ENCODE measurements at regions not wholly inside any gene's neighbourhood (a gene's known extent, or its start where the extent isn't known, plus 50 kb on each side); places are given as distances from the start of the nearest gene placed in this dataset.
"Not testable (repeated sequence)": the region's sequence is repeated elsewhere in the genome, so short reads cannot be mapped to it uniquely, and the experiment has no call there.

GRCh38 chr3:156050918-156051317 lies 69.5 kb upstream of the KCNAB1 start:
- DNase-seq = no peak

- no peak for DNase-seq
These were observed 68.7 kb upstream of the KCNAB1 start for GRCh38 chr3:156051651-156052050.

GRCh38 chr3:156052115-156052514 lies 68.3 kb upstream of the KCNAB1 start:
- no peak for DNase-seq

GRCh38 chr3:156059950-156060501 lies 60.4 kb upstream of the KCNAB1 start:
- no peak for DNase-seq

- DNase-seq = not testable (repeated sequence)
These were observed 52.2 kb upstream of the KCNAB1 start for GRCh38 chr3:156068151-156068550.

GRCh38 chr3:156070028-156070427 lies 50.4 kb upstream of the KCNAB1 start:
- no peak for DNase-seq
